BLaER1 treated with 17β-estradiol and CSF1 and Interleukin-3, amounts not matched to agents 10 nM and 100 nM (cell line): ENCODE measurements at regions not wholly inside any gene's neighbourhood (a gene's known extent, or its start where the extent isn't known, plus 50 kb on each side); places are given as distances from the start of the nearest gene placed in this dataset.
"Not testable (repeated sequence)": the region's sequence is repeated elsewhere in the genome, so short reads cannot be mapped to it uniquely, and the experiment has no call there.

Experiments used
- H3K27ac ChIP-seq, 11 experiments: shearing (Covaris generic); formaldehyde crosslinking; 2 replicates each; pipeline ENCODE4 v1.8.1; 2022
- H3K27me3 ChIP-seq, 11 experiments: shearing (Covaris generic); formaldehyde crosslinking; 2 replicates each; pipeline ENCODE4 v1.8.1; 2022
- H3K36me3 ChIP-seq, 11 experiments: shearing (Covaris generic); formaldehyde crosslinking; 2 replicates each; pipeline ENCODE4 v1.8.1; 2022
- H3K4me1 ChIP-seq, 10 experiments: shearing (Covaris generic); formaldehyde crosslinking; 2 replicates each; pipeline ENCODE4 v1.8.1; 2022
- H3K4me2 ChIP-seq, 11 experiments: shearing (Covaris generic); formaldehyde crosslinking; 2 replicates each; pipeline ENCODE4 v1.8.1; 2022
- H3K4me3 ChIP-seq, 10 experiments: shearing (Covaris generic); formaldehyde crosslinking; 2 replicates each; pipeline ENCODE4 v1.8.1; 2022
- H3K9ac ChIP-seq, 11 experiments: shearing (Covaris generic); formaldehyde crosslinking; 2 replicates each; pipeline ENCODE4 v1.8.1; 2022
- H3K9me3 ChIP-seq, 11 experiments: shearing (Covaris generic); formaldehyde crosslinking; replicated peaks in 1 of 11; 2 replicates each; pipeline ENCODE4 v1.8.1; 2022
- H4K20me1 ChIP-seq, 11 experiments: shearing (Covaris generic); formaldehyde crosslinking; 2 replicates each; pipeline ENCODE4 v1.8.1; 2022
- Cebpa-rat ChIP-seq, 11 experiments: shearing (Covaris generic); IDR thresholded peaks; 2 replicates each; pipeline ENCODE4 v1.8.1; 2022

DNA sequence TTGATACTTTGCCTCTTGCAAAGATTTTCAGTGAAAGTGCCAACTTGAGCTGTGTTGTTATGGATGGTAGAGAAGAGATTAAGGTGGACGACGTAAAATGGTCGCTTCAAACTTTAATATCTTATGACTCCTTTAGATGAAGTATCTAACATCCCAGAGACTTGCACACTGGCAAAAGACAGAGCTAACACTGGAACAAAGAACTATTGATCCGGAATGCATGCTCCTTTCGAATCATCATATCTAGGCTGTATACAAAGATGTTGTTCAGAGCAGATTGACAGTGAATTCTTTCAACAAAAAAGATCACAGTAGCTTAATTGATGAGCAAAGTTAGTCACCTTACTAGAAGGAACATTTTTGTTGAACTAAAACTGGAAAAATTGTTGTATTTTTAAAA is 592.7 kb downstream of the NXPH1 start:
- Histone ChIP-seq H3K9me3 (no peaks in the 10 kb centered on the region), H3K27me3 (no peaks in the 10 kb centered on the region), H3K4me2 (no peak overlapping the region), H3K36me3 (no peaks in the 10 kb centered on the region), H3K4me3 (no peak overlapping the region), H3K9ac (no peak overlapping the region), H3K27ac (no peak overlapping the region), H4K20me1 (no peaks in the 10 kb centered on the region), H3K4me1 (no peaks in the 10 kb centered on the region)
- TF ChIP-seq Cebpa-rat (IDR thresholded peaks at IDR 0.05), result no peak

DNA sequence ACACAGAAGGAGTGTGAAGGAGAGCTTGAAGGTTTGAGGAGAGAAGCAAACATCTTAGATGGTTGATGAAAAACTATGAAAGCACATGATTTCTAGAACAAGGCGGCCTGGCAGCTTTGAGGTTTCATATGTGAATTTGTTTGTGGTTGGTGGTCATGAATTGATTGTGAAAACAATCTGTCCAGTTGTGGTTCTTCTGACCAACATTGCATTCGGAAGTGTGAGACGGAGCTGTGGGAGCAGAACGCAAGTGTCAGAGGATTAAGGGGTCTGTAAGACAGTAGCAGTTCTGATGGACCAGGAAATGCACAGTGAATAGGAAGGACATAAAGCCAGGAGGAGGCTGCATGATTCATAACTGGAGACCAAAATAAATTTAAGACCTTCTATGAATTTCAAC is 594.6 kb downstream of the NXPH1 start:
- Histone ChIP-seq H3K4me3 (no peak overlapping the region), H4K20me1 (no peaks in the 10 kb centered on the region), H3K36me3 (no peaks in the 10 kb centered on the region), H3K27me3 (no peaks in the 10 kb centered on the region), H3K4me1 (no peaks in the 10 kb centered on the region), H3K27ac (no peak overlapping the region), H3K9me3 (no peaks in the 10 kb centered on the region), H3K4me2 (no peak overlapping the region), H3K9ac (no peak overlapping the region)
- no peak for TF ChIP-seq Cebpa-rat (IDR thresholded peaks at IDR 0.05)

DNA sequence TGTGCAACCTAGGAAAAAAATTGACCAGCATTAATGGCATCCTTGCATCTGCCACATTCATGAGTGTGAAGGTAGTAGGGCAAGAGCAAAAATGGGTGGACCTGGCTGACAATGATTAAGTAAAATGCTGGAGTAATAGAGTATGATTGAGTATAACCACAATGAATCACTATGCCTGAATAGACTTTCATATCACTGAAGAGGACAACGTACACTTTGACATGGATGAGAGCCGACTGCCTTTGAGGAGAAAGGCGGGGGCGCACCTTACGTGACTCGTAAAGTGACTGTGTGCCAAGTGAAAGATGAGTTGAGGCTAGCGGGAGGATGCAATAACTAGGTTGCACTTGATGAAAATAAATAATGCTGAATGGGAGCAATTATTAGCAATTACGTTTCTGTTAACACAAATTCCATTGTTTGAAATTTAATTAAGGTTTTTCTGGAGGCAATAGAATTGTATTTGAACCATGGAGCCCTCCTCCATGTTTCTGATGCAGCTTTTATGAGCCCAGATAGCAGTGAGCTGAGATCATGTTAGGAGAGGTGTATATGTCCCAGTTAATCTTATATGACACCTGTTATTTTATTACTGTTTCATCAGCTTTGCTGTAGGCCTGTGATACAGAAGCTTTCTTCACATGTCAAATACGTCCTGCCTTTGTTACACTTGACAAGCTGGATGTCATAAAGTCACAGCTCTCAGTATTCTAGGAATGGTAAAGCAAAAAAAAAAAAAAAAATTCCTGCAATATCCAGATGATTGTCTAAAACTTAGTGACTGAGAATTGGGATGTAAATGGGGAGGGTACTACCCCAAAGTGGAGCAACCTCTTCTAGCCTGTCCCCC is 596.5 kb downstream of the NXPH1 start:
- no peaks in the 10 kb centered on the region for H3K9me3 ChIP-seq
- no peak overlapping the region for H3K9ac ChIP-seq
- H3K4me3 ChIP-seq, result no peak overlapping the region
- no peaks in the 10 kb centered on the region for H3K36me3 ChIP-seq
- H3K27ac ChIP-seq, result no peak overlapping the region
- H4K20me1 ChIP-seq, result no peaks in the 10 kb centered on the region
- H3K4me1 ChIP-seq, result no peaks in the 10 kb centered on the region
- no peak overlapping the region for H3K4me2 ChIP-seq
- H3K27me3 ChIP-seq, result no peaks in the 10 kb centered on the region
- no peak for TF ChIP-seq Cebpa-rat (IDR thresholded peaks at IDR 0.05)

DNA sequence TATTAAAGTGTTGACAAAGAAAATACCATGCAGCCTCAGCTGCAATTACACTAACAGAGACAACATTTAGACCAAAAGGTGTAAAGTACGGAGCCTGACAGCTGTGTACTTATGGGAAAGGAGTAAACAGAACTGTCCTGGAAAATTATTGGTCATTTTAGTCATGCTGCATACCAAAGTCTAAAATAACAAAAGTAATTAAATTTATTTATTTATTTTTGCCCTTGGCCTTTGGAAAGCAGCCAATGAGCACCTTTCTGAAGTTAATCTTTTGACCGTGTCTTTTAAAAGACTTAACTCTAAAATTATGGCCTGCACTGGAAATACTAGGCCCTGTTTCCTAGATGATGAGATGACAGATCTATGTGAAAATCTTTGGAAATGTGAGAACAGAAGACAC is 597.6 kb downstream of the NXPH1 start:
- Histone ChIP-seq H3K36me3 (no peaks in the 10 kb centered on the region), H3K4me1 (no peaks in the 10 kb centered on the region), H4K20me1 (no peaks in the 10 kb centered on the region), H3K27ac (no peak overlapping the region), H3K9ac (no peak overlapping the region), H3K4me2 (no peak overlapping the region), H3K9me3 (no peaks in the 10 kb centered on the region), H3K4me3 (no peak overlapping the region), H3K27me3 (no peaks in the 10 kb centered on the region)
- TF ChIP-seq Cebpa-rat (IDR thresholded peaks at IDR 0.05), result no peak

DNA sequence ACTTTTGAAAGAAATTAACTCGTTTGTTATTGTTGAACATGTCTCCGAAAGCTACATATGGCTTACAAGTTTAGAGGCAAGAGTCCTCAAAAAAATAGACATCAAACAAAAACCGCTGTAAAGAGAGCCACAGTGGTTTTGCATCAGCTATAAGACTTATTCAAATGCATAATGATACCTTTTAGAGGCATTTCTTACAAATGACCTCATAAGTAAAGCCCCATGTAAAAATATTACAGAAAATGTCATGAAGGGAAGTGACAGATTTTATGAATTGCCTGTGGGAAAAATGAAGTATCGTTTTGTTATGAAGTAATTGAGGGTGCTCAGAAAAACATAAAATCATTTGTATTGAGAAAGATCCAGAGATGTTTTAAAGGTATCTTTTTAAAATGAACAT is 598.0 kb downstream of the NXPH1 start:
- Histone ChIP-seq H3K27ac (no peak overlapping the region), H3K36me3 (no peaks in the 10 kb centered on the region), H4K20me1 (no peaks in the 10 kb centered on the region), H3K4me1 (no peaks in the 10 kb centered on the region), H3K4me2 (no peak overlapping the region), H3K9me3 (no peaks in the 10 kb centered on the region), H3K9ac (no peak overlapping the region), H3K4me3 (no peak overlapping the region), H3K27me3 (no peaks in the 10 kb centered on the region)
- TF ChIP-seq Cebpa-rat (IDR thresholded peaks at IDR 0.05), result no peak

DNA sequence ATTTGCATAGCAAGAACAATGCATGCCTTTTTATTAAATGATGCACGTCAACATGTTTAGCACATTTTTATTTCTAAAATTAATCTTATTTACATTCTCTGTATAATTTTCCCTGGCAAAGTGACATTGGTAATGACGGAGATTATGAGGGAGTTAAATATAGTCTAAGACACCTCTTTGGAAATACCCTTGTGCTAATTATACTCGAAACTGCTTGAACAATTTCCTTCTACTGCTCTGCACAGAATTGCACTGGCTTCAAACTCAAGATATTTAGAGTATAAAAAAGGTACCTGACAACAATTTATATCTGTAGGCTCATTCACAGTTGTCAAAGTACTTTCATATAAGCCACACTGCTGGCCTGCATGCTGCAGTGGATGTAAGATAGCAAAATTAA is 602.7 kb downstream of the NXPH1 start:
- Histone ChIP-seq H3K36me3 (no peaks in the 10 kb centered on the region), H3K9ac (no peak overlapping the region), H4K20me1 (no peaks in the 10 kb centered on the region), H3K4me2 (no peak overlapping the region), H3K4me3 (no peak overlapping the region), H3K4me1 (no peaks in the 10 kb centered on the region), H3K9me3 (no peaks in the 10 kb centered on the region), H3K27ac (no peak overlapping the region), H3K27me3 (no peaks in the 10 kb centered on the region)
- TF ChIP-seq Cebpa-rat (IDR thresholded peaks at IDR 0.05), result no peak

DNA sequence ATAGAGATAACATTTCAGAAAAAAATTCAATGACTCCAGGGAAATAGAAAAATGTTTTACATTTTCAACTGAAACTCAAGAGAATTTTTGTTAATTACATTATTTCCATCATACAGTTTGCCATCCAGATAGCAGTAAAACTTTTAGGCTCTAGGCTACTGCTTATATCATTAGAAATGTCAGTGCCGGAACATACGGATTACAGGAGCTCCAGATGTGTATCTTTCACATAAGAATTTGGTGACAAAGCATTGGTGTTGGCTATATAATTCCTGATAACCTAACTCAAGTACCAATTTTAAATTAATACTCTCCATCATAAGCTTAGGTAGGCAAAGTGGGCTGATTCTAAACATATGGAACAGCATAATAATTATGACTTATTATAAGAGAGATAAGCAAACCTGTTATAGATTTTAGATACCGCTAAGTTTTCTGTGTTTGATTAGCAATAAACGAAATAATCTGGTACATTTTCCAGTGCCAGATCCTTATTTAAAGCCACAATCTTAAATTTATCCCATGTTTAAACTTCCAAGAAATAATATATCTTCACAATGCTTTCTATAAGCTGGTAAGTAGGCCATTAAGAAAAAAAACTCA is 637.9 kb downstream of the NXPH1 start:
- no peak for TF ChIP-seq Cebpa-rat (IDR thresholded peaks at IDR 0.05)
- Histone ChIP-seq H3K9ac (no peak overlapping the region), H3K36me3 (no peaks in the 10 kb centered on the region), H3K27me3 (no peaks in the 10 kb centered on the region), H3K9me3 (no peaks in the 10 kb centered on the region), H3K27ac (no peak overlapping the region), H3K4me2 (no peak overlapping the region), H4K20me1 (no peaks in the 10 kb centered on the region), H3K4me3 (no peak overlapping the region), H3K4me1 (no peaks in the 10 kb centered on the region)

DNA sequence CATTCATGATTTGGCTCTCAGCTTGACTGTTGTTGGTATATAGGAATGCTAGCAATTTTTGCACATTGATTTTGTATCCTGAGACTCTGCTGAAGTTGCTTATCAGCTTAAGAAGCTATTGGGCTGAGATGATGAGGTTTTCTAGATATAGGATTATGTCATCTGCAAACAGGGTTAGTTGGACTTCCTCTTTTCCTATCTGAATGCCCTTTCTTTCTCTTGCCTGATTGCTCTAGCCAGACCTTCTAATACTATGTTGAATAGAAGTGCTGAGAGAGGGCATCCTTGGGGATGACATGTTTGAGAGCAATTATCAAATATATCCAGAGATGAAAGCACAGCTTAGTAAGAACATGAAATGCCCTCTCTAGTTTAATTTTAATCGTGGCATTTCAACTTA is 642.4 kb downstream of the NXPH1 start:
- not testable (repeated sequence) for H3K4me3 ChIP-seq, H3K9ac ChIP-seq, H3K4me1 ChIP-seq, H4K20me1 ChIP-seq, H3K36me3 ChIP-seq, H3K27me3 ChIP-seq, H3K4me2 ChIP-seq, H3K9me3 ChIP-seq, H3K27ac ChIP-seq

- H3K4me2 ChIP-seq, result no peak overlapping the region
- H3K27me3 ChIP-seq, result no peaks in the 10 kb centered on the region
- no peak overlapping the region for H3K27ac ChIP-seq
- no peaks in the 10 kb centered on the region for H3K4me1 ChIP-seq
- no peaks in the 10 kb centered on the region for H4K20me1 ChIP-seq
- no peak overlapping the region for H3K9ac ChIP-seq
- no peaks in the 10 kb centered on the region for H3K36me3 ChIP-seq
- TF ChIP-seq Cebpa-rat (IDR thresholded peaks at IDR 0.05), result no peak
- no peak overlapping the region for H3K4me3 ChIP-seq
- H3K9me3 ChIP-seq, result no peaks in the 10 kb centered on the region
Observed at GRCh38 chr7:9082203-9082602, 648.8 kb downstream of the NXPH1 start.

GRCh38 chr7:9083837-9084236 is 650.4 kb downstream of the NXPH1 start:
- Histone ChIP-seq H3K4me1 (no peaks in the 10 kb centered on the region), H3K4me3 (no peak overlapping the region), H3K4me2 (no peak overlapping the region), H3K9ac (no peak overlapping the region), H3K27me3 (no peaks in the 10 kb centered on the region), H3K27ac (no peak overlapping the region), H3K36me3 (no peaks in the 10 kb centered on the region), H3K9me3 (no peaks in the 10 kb centered on the region), H4K20me1 (no peaks in the 10 kb centered on the region)
- TF ChIP-seq Cebpa-rat (IDR thresholded peaks at IDR 0.05), result no peak
